Suprapubic skin (tissue), 3 donors: ENCODE measurements at regions not wholly inside any gene's neighbourhood (a gene's known extent, or its start where the extent isn't known, plus 50 kb on each side); places are given as distances from the start of the nearest gene placed in this dataset.

ENCODE experiments used
- EP300 ChIP-seq: sonication (generic); formaldehyde crosslinking; IDR thresholded peaks from one replicate; pipeline ENCODE4 v1.6.1; 2017; ENCODE audit warnings: antibody characterized with exemption
- TF ChIP-seq, protein P1 (sequence below), 2 donors: fragments of 200-600 bp in 1 of 2; fragments of 450-650 bp in 1 of 2; sonication (generic) in 1 of 2; IDR thresholded peaks; one replicate each; pipeline ENCODE4 v1.5.1; 2016 to 2019; ENCODE audit warnings: antibody characterized with exemption in 2 of 2, mild to moderate bottlenecking in 1 of 2, moderate library complexity in 1 of 2

DNA sequence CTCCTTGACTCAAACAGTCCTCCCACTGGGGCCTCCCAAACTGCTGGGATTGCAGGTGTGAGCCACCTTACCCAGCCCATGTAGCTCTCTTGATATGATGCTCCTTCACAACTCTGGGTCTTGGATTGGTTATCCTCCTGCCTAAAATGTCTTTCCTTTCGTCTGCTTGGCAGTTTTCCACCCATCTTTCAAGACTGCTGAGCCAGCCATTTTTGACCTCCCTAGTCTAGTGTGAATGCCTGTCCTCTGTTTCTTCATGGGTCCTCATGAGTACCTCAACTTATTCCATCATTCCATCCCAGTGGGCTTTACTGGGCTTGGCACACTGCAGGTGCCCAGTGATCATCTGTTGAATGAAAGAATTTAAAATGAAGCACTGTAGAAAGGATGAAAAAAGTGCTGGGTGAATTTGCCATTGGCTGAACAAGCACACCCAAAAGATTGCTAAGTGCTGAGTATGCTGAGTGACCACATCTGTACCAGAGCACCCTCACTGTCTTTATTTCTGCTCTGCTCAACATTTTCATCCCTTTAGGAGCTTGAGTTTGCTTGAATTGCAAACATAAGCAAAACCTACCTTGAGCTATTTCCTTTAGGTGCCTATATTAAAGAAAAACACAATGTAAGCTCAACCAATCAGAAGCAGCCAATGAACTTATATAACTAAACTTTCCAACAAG, 84.8 kb upstream of the FAM169A start:
- TF ChIP-seq, protein P1, sequence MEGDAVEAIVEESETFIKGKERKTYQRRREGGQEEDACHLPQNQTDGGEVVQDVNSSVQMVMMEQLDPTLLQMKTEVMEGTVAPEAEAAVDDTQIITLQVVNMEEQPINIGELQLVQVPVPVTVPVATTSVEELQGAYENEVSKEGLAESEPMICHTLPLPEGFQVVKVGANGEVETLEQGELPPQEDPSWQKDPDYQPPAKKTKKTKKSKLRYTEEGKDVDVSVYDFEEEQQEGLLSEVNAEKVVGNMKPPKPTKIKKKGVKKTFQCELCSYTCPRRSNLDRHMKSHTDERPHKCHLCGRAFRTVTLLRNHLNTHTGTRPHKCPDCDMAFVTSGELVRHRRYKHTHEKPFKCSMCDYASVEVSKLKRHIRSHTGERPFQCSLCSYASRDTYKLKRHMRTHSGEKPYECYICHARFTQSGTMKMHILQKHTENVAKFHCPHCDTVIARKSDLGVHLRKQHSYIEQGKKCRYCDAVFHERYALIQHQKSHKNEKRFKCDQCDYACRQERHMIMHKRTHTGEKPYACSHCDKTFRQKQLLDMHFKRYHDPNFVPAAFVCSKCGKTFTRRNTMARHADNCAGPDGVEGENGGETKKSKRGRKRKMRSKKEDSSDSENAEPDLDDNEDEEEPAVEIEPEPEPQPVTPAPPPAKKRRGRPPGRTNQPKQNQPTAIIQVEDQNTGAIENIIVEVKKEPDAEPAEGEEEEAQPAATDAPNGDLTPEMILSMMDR (IDR thresholded peaks at IDR 0.05): no peak
- no peak for TF ChIP-seq EP300
